SK-N-MC (cell line): ENCODE measurements at regions not wholly inside any gene's neighbourhood (a gene's known extent, or its start where the extent isn't known, plus 50 kb on each side); places are given as distances from the start of the nearest gene placed in this dataset.

Source experiments
- EZH2 ChIP-seq: fragments of 200-600 bp; sonication (generic); IDR thresholded peaks from one replicate; pipeline ENCODE4 v1.6.1; 2017; ENCODE audit warnings: antibody characterized with exemption
- POLR2AphosphoS5 ChIP-seq: IDR thresholded peaks from 2 replicates; pipeline ENCODE4 v1.6.1; 2012; ENCODE audit warnings: mild to moderate bottlenecking, low read depth, low read length, borderline replicate concordance

DNA sequence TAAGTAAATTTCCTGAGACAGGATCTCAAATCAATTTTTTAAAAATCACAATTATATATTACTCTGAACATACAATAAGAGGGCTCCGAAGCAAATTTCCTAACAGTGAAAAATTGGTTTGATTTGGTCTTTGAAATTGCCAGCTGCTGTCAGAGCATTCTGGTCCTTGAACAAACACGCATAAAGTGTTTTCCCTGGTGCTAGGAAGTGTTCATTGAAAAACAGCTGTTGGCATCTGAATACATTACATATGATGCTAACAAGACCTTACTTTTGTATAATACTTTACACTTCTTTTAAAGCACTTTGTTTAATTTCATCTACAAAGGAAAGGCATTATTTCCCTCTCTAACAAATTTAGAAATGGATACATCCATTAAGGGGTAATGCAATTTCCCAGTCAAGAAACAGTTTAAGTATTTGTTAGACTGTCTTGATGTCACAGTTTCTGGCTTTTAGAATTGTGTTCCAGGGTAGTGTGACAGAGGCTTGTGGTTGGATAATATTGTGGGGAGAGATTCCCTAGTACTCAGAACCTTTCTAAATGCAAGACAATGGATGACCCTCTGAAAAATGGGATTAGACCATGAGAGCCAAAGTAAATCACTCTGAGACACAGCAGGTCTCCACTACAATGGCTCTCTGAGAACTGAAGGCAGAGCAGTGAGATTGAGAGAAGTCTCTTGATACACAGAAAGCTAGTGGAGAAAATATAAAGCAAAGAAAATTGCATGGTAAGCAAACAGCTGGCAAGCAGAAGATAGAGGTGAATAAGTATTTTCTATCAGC, 299.0 kb downstream of the TRIB2 start:
- no peak for TF ChIP-seq EZH2
- TF ChIP-seq POLR2AphosphoS5 = no peak
